ENCODE measurements at regions not wholly inside any gene's neighbourhood (a gene's known extent, or its start where the extent isn't known, plus 50 kb on each side); places are given as distances from the start of the nearest gene placed in this dataset.

DNA sequence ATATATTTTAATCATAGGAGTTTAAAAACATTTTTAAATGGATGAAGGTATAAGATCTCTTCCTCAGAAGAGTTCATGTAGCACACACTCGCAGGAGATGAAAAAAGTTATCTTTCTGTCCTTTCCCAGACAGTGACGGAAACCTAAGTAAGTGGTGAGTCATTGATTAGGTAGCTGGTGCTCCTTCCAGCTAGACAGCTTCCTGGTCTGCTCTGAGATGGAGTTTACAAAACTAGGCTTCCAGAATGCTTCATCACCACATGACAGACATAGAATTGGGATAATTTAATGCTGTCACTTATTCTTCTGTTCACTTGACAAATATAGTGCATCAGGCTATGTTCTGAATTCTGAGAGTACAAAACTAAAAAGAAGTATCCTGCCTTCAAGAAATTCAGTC lies 2393.0 kb upstream of the C9orf72 start:
- no peak for DNase-seq
- no peak for TF ChIP-seq POLR2A (IDR thresholded peaks at IDR 0.05; ENCODE audit: low read length)
- no peak for TF ChIP-seq GATA1 (IDR thresholded peaks at IDR 0.05; ENCODE audit: low read depth, low read length)

DNA sequence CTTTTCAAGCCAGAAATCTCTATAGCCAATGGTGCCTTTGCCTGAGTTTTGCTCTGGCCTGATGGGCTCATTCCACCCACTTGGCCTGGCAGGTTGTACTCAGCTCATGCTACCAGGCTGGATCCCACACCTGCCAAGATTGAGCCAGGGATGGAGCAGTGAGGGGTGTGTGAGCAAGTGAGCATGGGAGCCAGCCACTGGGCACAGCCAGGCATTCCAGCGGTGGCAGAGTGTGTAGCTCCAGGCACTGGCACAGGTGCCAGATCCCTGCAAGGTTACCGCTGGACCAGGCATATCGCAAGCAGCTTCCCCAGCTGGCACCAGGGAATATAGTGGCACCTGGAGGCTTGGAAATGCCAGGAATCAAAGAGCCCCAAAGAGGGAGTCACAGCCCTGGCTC lies 2395.6 kb upstream of the C9orf72 start:
- no peak for DNase-seq
- TF ChIP-seq GATA1 (IDR thresholded peaks at IDR 0.05; ENCODE audit: low read depth, low read length) (no peak), POLR2A (IDR thresholded peaks at IDR 0.05; ENCODE audit: low read length) (no peak)

DNA sequence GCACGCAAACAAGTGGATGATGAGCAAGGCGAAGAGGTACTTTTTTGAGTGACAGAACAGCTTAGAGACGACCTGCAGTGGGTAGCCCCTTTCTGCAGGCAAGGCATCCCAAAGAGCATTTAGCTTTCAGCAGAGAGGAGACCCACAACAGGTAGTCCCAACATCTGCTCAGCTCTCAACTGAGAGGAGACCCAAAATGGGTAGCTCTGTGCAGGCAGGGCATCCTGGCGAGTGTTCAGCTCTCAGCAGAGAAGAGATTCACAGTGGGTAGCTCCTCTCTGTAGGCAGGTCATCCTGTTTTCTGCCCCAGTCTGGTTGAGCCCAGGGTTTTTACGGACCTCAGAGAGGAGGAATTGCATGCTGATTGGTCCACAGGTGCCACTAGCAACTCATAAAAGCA lies 2396.1 kb upstream of the C9orf72 start:
- no peak for TF ChIP-seq POLR2A (IDR thresholded peaks at IDR 0.05; ENCODE audit: low read length)
- TF ChIP-seq GATA1 (IDR thresholded peaks at IDR 0.05; ENCODE audit: low read depth, low read length): no peak
- DNase-seq: no peak

DNA sequence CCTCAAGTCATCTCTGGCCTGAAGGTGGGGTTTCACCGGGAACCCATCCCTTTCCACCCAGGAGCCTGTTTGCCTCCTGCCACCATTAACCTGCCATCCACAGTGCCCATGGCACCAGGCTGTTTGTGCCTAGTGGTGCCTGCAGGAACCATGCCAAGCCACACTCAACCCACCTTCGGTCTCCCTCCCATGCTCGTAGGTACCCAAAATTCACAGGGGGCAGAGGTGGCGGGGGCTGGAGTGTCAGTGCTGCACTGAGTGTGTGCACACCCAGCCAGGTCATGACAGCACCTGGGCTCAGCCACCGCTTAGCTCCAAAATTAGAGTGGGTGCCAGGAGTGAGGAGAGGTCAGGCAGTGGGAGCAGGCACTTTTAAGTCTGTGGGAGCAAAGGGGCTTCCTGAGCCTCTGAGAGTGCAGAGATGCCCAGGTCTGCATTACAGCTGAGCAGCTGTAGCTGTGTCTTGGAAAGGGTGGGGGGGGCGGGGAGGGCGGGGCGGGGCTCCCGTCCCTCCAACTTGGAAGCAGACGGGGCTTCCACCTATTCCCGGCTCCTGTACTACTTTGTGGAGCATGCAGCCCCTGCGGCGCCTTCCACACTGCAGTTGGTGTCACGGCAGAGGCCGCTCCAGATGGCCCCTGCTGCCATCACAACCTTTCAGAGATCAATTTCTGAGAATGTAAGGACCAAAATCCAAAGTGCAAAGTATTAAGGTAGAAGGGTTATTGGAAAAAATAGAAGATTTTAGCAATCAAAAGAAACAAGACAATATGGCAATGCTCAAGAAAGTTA lies 2396.8 kb upstream of the C9orf72 start:
- no peak for TF ChIP-seq GATA1 (IDR thresholded peaks at IDR 0.05; ENCODE audit: low read depth, low read length)
- DNase-seq: no peak

DNA sequence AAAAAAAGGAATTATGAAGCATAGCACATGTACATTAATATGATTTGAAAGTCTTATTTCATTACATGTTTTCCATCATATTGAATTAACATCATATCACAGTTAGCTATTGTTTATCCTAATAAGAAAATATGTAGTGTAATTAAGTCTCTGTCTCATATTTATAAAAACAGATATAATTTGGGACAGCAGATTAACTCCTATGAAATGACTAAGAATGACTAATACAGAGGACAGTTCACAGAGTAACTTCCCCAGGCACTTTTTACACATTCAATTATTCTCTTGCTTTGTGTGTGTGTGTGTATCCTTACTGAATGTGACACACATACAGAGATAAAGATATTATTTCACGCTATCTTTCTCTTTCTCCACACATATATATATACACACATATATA lies 2400.9 kb upstream of the C9orf72 start:
- TF ChIP-seq POLR2A (IDR thresholded peaks at IDR 0.05; ENCODE audit: low read length): no peak
- TF ChIP-seq GATA1 (IDR thresholded peaks at IDR 0.05; ENCODE audit: low read depth, low read length): no peak
- no peak for DNase-seq

DNA sequence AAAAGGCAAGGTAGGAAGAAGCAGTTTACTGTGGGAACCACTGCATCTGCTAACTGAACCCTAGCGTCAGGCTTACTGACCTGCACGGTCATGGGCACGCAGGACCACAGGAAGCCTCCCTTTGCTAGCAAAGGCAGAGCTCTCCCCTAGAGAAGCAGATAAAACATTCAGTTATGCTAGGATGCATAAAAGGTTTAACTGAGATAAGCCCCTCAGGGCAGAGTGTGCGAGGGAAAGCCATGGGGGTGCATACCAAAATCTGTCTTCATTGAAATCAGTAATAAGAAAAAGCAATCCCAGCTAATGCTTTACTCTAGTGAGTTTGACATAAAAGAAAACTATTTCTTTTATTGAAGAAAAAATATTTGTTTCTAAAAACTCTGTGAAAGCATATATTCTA lies 2403.7 kb upstream of the C9orf72 start:
- TF ChIP-seq GATA1 (IDR thresholded peaks at IDR 0.05; ENCODE audit: low read depth, low read length): no peak
- no peak for TF ChIP-seq POLR2A (IDR thresholded peaks at IDR 0.05; ENCODE audit: low read length)
- DNase-seq: no peak

DNA sequence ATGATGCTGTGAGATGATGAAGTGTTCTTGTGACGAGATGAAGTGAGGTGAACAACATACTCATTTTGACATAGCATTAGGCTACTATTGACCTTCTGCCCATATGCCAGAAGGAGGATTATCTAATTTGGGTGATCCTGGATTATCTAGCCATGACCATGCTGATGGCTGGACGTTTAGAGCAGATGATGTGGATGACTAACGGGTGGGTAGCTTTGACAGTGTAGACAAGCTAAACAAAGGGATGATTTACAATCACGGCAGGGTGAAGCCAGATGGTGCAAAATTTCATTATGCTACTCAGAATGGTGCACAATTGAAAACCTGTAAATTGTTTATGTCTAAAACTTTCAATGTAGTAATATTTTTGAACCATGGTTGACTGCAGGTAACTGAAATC lies 2403.4 kb upstream of the ACO1 start:
- TF ChIP-seq POLR2A (IDR thresholded peaks at IDR 0.05; ENCODE audit: low read length) (no peak), GATA1 (IDR thresholded peaks at IDR 0.05; ENCODE audit: low read depth, low read length) (no peak)

DNA sequence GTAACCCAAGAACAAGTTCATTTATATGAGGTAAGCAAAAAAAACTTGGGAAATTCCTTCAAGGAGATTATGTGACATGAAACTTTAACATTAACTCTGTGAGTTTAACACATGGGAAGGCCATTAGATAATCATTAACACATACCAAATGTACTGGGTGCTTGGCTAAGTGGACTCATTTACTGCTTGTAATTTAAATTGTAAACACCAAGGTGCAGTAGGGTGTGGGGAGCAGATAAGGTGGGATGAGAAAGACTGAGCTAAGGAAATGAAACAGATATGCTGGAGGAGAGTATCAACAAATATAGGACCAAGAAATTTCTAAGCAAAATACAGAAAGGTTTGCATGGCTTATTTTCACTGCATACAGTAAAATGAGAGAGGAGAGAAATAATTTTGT lies 2384.8 kb upstream of the ACO1 start:
- no peak for DNase-seq
- TF ChIP-seq GATA1 (IDR thresholded peaks at IDR 0.05; ENCODE audit: low read depth, low read length): no peak
- no peak for TF ChIP-seq POLR2A (IDR thresholded peaks at IDR 0.05; ENCODE audit: low read length)

More for the DNA sequence above, 2403.4 kb upstream of the ACO1 start:
- DNase-seq: no peak

DNA sequence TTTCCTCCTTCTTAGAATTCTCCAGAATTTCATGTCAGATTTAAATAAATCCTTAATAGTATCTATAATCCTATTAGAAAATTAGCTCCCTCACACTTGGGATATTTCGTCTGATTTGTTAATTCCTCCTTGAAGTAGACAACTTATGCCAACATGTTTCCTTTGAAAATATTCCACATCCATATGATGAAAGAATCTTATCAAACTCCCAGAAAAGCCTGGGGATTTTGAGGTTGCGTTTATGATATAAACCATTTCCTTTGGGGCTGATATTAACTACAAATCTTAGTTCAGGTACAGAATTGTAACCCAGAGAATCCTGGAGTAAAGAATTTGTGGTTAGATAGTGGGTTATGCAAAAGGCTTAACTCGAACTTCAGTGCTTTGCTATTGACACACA lies 2373.8 kb upstream of the ACO1 start:
- DNase-seq: no peak
- TF ChIP-seq POLR2A (IDR thresholded peaks at IDR 0.05; ENCODE audit: low read length) (no peak), GATA1 (IDR thresholded peaks at IDR 0.05; ENCODE audit: low read depth, low read length) (no peak)

DNA sequence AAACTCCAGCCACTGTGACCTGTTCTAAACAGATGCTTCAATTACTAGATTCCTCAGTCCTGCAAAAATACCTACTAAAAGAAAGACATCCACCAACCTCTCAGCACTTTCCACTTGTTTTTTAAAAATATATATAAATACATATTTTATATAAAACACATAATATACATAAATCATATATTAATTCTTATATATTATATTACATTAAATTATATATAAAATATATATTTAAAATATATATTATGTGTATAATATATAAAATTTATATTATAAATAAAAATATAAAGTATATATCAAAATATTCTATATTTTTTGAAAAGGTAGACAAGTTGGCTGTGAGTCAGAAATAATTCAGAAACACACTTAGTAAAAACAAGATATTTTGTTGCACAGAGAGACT lies 2371.8 kb upstream of the ACO1 start:
- TF ChIP-seq GATA1 (IDR thresholded peaks at IDR 0.05; ENCODE audit: low read depth, low read length) (no peak), POLR2A (IDR thresholded peaks at IDR 0.05; ENCODE audit: low read length) (no peak)
- DNase-seq: no peak

DNA sequence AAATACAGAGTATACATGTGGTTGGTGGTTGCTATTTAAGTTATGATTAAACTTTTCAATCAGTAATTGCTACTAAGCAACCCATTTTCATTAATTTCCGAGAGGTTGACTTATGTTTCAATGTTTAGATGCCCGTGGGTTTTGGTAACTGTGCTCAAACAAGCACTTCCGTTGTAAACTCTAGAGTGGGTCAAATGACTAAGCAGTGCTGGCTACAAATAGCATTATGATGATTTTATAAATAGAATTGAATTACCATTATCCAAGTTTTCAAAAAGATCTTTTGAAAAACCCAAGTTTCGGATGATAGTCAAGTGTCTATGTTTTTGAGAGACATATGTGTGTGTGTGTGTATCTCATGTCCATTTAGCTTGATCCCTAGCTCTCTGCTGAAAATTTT lies 2369.4 kb upstream of the ACO1 start:
- TF ChIP-seq GATA1 (IDR thresholded peaks at IDR 0.05; ENCODE audit: low read depth, low read length) (no peak), POLR2A (IDR thresholded peaks at IDR 0.05; ENCODE audit: low read length) (no peak)
- no peak for DNase-seq

DNA sequence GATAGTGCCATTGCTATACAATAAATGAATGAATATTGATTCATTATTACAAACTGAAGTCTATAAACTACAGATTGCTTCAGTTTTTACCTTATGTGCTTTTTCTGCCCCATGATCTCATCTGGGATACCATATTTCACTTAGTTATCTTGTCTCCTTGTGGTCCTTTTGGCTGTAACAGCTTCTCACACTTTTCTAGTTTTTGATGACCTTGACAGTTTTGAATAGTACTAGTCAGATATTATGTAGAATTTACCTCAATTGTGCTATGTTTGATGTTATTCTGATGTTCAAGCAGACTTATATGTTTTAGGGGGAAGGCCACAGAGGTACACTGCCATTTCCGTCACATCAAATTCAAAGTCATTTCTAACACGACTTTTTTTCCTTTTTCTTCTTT lies 2364.3 kb upstream of the ACO1 start:
- no peak for TF ChIP-seq GATA1 (IDR thresholded peaks at IDR 0.05; ENCODE audit: low read depth, low read length)
- TF ChIP-seq POLR2A (IDR thresholded peaks at IDR 0.05; ENCODE audit: low read length): no peak
- DNase-seq: no peak

DNA sequence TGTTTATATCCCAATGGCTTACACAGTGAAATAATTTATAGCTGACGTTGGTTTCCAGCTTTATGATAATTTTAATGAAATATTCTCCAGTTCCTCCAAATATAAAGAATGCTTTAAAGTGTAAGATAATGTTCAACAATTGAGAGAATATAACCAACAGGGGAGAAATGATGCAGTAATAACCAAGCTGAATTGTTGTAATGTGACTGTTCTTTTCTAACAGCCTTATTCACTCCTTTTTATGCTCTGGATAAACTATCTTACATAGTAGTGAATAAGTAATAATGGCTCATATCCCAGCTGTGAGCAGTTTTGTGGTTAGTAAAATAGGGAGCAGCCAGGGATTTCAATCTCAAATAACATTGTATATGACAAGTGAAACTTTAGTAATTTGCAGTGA lies 2348.7 kb upstream of the ACO1 start:
- TF ChIP-seq GATA1 (IDR thresholded peaks at IDR 0.05; ENCODE audit: low read depth, low read length) (no peak), POLR2A (IDR thresholded peaks at IDR 0.05; ENCODE audit: low read length) (no peak)
- no peak for DNase-seq

DNA sequence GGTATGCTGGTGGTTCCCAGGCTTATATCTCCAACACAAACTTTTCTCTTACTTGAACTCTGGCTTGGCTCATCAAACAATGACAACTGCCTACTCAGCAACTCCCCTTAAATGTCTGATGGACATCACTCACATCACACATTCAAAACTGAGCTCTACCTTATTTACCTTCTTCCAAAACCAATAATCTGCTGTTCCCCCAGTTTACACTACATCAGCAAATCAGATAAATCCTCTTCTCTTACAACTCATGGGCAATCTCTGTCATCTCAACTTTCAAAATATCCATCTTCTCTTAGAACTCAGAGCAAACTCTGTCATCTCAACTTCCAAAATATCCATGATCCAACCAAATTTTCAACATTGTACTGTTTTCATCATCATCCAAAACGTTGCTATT lies 2347.9 kb upstream of the ACO1 start:
- no peak for DNase-seq
- TF ChIP-seq GATA1 (IDR thresholded peaks at IDR 0.05; ENCODE audit: low read depth, low read length) (no peak), POLR2A (IDR thresholded peaks at IDR 0.05; ENCODE audit: low read length) (no peak)

DNA sequence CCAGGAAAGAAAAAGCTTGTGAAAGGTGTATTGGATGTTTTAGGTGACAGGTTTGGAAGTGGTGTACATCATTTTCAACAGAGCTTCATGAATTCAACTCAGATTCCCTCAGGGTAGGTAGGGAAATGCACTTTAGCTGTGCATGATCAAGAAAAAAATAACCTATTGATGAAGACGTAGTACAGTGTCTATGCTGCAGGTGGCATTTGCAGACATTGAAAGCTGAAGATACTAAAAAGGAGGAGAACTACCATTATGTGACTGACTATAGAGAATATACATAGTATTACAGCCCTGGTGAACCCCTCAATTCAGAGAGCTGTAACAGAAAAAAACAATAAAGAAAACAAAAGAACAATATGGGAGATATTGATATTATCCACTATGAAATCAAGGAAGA lies 2344.7 kb upstream of the ACO1 start:
- DNase-seq: no peak
- TF ChIP-seq GATA1 (IDR thresholded peaks at IDR 0.05; ENCODE audit: low read depth, low read length): no peak
- no peak for TF ChIP-seq POLR2A (IDR thresholded peaks at IDR 0.05; ENCODE audit: low read length)

DNA sequence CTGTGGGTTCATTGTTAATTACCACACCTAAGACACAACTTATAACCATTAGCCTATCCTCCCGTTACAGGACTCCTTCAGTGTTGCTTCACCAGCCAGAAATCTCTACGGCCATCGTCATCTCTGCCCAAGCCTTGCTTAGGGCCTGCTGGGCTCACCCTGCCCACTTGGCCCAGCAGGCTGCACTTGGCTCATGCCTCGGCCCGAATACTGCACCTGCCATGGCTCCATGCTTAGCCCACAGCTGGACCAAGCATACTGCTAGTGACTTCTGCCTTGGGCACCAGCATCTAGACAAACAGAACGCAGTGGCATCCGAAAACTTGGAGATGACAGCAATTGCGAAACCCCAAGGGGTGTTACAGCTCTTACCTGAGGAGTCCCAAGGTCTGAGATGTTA lies 2336.0 kb upstream of the ACO1 start:
- TF ChIP-seq POLR2A (IDR thresholded peaks at IDR 0.05; ENCODE audit: low read length) (no peak), GATA1 (IDR thresholded peaks at IDR 0.05; ENCODE audit: low read depth, low read length) (no peak)
- no peak for DNase-seq

Data from erythroblast (primary cell).